Stimulated activated CD8-positive, alpha-beta memory T cell treated with anti-CD3 and anti-CD28 coated beads, Interleukin-4, amount 100 ng/mL, for 24 hours (primary cell): ENCODE measurements at regions not wholly inside any gene's neighbourhood (a gene's known extent, or its start where the extent isn't known, plus 50 kb on each side); places are given as distances from the start of the nearest gene placed in this dataset.

Source experiments
- DNase-seq: peaks from one replicate; pipeline ENCODE4 v3.0.0-alpha.2; 2020; ENCODE audit warnings: low read depth

- DNase-seq: no peak
These were observed 477.1 kb downstream of the IGSF11 start for GRCh38 chr3:118557513-118557912.

GRCh38 chr3:118559286-118559685 is 475.4 kb downstream of the IGSF11 start:
- DNase-seq: no peak

GRCh38 chr3:118564800-118565199 is 469.8 kb downstream of the IGSF11 start:
- DNase-seq: no peak

- no peak for DNase-seq
These were observed 460.7 kb downstream of the IGSF11 start for GRCh38 chr3:118573912-118574311.

- DNase-seq: no peak
These were observed 457.4 kb downstream of the IGSF11 start for GRCh38 chr3:118577055-118577777.

- no peak for DNase-seq
These were observed 456.1 kb downstream of the IGSF11 start for GRCh38 chr3:118578559-118578958.

- no peak for DNase-seq
These were observed 447.5 kb downstream of the IGSF11 start for GRCh38 chr3:118587037-118587741.

- no peak for DNase-seq
These were observed 446.8 kb downstream of the IGSF11 start for GRCh38 chr3:118587847-118588246.

GRCh38 chr3:118593277-118593670 is 441.4 kb downstream of the IGSF11 start:
- no peak for DNase-seq

- DNase-seq: no peak
These were observed 437.5 kb downstream of the IGSF11 start for GRCh38 chr3:118597184-118597583.

- no peak for DNase-seq
These were observed 426.5 kb downstream of the IGSF11 start for GRCh38 chr3:118607915-118608820.

- DNase-seq: no peak
These were observed 416.2 kb downstream of the IGSF11 start for GRCh38 chr3:118618247-118619040.

GRCh38 chr3:118626453-118626852 is 408.2 kb downstream of the IGSF11 start:
- DNase-seq: no peak

GRCh38 chr3:118628704-118629341 is 405.8 kb downstream of the IGSF11 start:
- DNase-seq: no peak

- DNase-seq: no peak
These were observed 404.8 kb downstream of the IGSF11 start for GRCh38 chr3:118629821-118630220.

GRCh38 chr3:118635711-118636110 is 398.9 kb downstream of the IGSF11 start:
- no peak for DNase-seq

- DNase-seq: no peak
These were observed 397.8 kb downstream of the IGSF11 start for GRCh38 chr3:118636841-118637240.

- DNase-seq: no peak
These were observed 396.8 kb downstream of the IGSF11 start for GRCh38 chr3:118637846-118638245.

GRCh38 chr3:118641608-118642007 is 393.0 kb downstream of the IGSF11 start:
- DNase-seq: no peak

- DNase-seq: no peak
These were observed 363.5 kb downstream of the IGSF11 start for GRCh38 chr3:118671192-118671591.

GRCh38 chr3:118675305-118675704 is 359.3 kb downstream of the IGSF11 start:
- no peak for DNase-seq
